ENCODE measurements at regions not wholly inside any gene's neighbourhood (a gene's known extent, or its start where the extent isn't known, plus 50 kb on each side); places are given as distances from the start of the nearest gene placed in this dataset.

DNA sequence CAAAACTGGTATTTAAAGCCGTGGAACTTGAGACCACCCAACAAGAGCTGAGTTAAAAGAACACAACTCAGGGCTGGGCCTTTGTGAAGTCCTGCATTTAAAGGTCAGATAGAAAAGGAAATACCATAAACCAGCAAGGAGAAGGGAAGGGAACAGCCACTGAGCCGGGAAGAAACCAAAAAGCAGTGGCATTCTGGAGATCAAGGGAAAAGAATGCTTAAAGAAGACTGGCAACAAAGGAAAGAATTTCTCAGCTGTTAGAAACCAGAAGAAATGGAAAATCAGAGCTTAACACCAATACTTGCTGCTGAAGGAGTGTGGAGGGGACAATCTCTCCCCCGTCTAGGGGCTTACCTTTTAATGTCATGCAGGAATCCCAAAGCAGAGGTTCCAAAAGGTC is 247.4 kb upstream of the CHRNA7 start:
- DNase-seq = no peak

DNA sequence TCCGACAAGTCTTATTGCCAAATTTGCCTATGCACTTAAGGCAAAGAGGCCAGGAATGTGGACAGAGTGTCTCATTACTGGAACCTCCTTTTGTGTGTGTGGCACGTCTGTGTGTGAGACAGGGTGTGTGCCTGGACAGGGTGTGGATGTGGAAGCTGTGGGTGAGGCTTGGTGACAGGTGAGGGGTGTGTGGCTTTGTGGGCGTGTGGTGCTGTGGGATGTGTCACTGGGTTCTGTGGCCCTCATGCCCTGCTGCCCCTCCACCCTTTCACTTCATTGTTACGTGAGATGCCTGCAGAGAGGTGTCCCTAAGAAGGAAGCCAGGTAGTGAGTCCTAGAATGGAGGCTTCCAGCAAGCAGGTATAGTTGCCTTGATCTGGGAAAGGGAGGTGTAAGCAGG is 244.0 kb upstream of the CHRNA7 start:
- no peak for DNase-seq

DNA sequence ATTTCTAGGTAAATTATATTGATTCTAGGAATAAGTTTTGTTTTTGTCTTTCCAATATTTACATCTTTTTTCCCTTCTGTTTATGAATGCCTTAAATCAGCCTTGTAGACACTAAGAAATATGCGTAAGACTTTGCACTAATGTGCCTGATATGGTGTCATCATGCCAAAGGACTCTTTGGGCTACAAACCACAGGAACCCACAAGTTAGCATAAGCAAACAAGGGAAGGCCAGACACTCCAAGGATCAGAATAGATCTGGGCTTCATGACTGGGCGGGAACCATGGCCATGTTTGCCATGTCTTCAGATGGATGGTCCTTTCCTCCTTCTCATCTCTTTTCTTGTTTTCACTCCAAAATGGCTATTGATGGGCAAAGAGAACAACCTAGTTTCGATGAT is 242.2 kb upstream of the CHRNA7 start:
- DNase-seq = no peak

DNA sequence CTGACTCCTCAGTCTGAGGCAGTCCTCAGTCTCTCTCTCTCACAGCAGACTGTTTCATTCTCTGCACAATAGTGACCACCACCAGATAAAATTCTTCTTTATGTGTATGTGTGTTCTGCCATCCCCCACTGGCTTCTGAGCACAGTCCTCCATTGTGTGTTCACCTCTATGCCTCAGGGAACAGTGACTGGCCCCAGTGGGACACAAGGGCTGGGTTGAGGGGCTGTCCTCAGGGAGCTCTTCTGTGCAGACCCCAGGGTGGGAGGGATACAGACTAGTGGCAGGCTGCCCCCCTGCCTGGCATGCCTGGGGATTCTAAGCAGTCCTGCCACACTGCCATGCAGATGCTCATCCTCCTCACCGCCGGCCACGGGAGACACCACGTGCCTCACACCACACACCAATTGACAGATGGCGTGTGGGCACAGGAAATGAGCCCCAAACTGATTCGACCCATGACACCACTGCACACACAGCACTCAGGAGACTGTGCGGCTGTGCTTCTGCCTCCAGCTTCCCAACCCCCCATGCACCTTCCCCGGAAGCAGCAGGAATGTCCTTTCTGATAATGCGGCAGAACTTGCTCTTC is 237.6 kb upstream of the CHRNA7 start:
- no peak for DNase-seq

DNA sequence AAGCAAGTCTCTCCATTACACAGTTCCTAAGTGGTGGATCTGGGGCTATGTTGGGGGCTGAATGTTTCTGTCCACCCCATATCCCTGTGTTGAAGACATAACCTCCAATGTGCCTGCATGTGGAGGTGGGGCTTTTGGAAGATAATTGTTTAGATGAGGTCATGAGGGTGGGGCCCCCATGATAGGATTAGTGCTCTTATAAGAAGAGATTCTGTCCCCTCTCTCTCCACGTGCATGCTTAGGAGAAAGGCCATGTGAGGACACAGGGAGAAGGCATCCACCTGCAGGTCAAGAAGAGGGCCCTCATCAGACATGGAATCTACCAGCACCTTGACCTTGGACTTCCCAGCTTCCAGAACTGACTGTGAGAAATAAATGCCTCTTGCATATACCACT is 231.0 kb upstream of the CHRNA7 start:
- DNase-seq = no peak

DNA sequence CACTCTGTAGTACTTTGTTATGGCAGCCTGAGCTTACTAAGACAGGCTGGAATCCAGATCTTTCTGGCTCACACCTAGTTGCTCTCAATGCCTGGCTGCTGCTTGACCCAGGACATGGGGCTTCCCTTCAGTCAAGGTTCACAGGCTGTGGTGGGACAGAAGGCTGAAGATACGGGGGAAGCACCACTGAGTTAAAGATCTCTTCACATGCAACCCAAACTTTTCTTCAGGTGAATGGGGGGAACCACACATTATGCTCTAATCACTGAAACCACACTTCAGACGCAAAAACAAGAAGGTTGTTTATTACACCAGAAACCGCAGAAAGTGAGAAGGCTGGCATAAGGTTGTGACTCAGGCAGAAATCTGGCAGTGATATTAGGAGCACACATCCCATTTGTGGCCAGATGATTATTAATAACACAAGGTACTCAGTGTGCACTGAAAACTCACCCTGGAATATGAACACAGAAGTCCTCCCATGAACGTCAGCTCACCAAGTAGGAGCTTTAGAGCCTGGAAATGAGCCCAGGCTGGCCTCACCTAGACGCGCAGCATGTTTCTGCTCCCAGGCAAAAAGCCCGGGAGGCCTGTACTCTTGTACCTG is 230.5 kb upstream of the CHRNA7 start:
- no peak for DNase-seq

DNA sequence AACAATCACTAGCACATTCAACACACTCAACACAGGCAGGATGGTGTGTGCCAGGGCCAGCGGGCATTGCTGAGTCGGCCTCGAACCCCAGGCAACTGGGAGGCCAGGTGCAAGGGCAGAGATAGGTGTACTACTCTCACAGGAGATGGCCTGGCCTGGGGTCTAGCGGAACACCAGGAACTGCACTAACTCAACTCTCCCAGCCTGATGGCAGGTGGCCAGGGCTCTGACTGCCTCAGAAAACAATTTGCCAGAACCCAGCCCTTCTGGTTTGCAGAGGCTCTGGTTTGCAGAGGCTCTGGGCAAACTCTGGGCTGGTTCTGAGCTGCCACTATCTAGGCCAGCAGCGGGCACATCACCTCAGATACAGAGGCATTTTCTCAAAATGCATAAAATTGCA is 229.2 kb upstream of the CHRNA7 start:
- no peak for DNase-seq

DNA sequence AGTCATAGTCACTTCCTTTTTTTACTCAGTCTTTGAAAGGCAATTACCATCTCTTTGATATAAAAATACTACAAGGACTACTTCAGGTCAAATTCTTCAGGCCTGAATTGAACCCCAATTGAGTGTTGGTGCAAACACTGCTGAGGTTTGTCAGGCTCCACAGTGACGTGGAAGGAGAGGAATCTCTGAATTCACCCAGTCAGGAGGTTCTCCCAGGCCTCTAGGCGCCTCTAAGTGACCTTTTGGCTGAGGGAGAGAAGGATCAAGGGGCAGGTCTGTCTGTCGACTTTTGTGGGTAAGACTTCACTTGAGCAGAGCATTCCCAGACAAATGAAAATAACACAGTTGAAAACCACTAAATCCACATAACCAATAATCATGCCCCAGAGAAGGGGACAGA is 227.6 kb upstream of the CHRNA7 start:
- no peak for DNase-seq

DNA sequence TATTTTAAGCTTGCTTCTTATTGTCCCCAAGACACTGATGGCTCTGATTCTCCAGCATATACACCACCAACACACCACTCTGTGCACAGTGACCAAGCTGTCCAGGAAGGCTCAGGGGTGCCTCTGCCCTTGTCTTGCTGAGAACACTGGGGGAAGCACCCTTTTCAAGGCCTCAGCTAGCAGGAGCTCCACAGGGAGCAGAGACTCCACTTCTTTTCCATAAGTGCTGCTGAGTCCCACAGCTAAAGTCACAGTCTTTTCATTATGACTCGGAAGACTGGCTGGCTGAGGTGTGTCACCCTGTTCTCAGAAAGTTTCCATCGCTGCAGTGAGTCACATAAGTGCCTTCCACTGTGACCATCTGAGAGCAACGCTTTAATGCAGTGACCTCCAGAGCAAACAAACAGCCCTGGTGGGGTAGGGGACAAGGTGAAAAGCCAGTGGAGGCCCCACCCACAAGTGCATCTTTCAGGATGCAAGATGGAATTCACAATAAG is 226.9 kb upstream of the CHRNA7 start:
- DNase-seq = no peak

DNA sequence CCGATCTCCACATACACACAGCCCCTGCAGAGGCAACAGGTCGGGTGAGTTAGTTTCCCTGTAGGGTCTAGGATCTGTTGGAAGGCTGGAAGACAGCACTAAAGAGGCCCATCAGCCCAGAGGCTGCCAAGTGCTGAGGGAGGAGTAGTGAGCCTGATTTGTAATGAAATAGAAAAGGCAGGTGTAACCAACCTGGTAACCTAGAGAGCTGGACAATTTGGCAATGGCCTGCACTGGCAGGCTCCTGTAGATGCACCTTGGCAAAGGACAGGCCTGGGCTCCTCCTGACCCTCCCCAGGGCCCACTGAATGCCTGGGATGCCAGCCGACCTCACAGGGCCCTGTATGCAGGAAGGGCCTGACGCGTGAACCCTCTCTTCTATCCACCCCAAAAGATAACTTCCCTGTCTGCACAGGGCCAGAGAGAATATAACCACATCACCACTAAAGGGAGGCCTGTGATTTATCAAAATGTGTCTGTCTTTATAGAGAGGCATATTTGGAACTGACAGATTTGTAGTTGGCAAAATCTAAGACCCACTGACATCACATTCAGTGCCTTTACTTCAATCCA is 225.1 kb upstream of the CHRNA7 start:
- DNase-seq = no peak

DNA sequence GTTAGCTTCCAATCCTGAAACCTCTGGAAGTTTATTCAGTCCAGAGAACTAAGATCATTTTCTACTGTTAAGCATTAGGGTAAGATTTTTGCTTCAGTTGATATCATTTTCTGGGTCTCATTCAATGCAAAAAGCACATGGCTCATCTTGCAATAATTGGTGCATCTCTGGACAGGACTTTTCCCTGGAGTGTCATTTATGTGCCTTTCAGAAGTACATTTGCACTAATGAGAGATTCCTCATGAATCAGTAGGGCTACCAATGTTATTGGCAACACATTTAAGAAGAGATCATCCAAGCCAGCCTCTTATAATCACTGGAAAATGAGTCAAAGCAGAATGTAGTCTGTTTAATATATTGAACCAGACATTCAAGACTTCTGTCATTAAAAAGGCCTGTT is 224.2 kb upstream of the CHRNA7 start:
- DNase-seq = no peak

DNA sequence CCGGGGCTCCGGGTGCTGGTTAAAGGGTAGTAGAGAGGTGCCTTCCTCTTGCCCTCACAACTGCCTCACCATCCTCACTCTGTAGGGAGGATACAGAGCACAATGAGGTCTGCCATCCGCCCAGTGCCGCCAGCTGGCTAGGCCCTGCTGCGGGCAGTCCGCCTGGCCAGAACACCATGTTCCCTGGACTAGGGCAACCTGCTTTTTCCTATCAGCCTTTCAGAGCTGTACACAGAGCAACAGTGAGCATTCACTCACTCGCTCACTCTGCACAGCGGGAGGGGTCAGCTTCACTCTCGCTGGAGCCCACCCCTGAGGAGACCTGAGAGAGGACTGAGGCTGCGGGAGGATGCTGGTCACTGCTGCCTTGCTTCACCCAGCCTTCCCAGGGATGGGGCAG is 218.7 kb upstream of the CHRNA7 start:
- DNase-seq = no peak

DNA sequence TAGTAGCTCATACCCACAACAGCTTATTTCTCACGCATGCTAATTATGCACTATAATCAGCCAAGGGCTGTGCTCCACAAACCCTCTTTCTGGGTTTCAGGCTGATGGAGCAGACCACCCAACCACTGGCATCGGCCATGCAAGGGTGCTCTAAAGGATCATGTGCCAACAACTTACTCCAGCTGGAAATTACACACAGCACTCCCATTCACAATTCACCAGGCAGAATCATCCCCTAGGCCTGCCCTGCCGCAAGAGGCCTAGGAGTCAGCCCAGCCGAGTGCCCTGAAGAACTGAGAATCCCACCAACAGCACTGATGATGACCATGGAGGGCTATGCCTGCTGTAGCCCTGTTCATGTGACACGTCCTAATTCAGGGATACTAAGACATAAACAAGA is 216.2 kb upstream of the CHRNA7 start:
- no peak for DNase-seq

DNA sequence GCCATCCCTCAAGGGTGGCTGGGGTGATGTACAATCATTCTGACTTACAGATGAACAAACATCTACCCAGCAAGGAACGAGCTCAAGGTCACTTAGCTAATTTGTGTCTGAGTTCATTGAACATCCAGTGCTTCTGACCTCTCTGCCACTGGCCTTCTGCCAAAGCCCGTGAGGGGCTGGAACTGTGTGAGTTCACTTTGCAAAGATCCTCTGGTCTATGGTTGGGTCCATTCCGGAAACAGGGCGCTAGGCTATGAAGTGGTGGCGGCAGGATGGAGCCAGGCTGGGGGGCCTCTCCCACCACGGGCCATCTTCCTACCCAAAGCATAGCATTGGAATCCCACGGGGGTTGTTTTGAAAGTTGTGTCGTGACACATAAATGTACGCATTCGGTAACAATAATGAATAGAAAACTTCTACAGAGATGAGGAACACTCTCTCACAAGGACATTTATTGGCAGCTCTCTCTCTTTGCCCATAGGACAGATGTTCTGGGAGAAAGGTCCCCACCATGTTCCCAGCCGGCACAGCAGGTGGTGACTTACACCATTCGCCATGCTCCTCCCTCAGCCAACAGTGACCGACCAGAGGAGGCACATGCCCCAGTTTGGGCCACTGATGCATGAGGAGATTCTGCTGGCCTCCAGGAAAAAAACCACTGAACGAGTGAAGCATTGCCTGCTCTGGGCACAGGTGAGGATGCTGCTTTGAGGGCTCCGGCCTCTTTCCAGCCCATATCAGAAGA is 214.7 kb upstream of the CHRNA7 start:
- no peak for DNase-seq

DNA sequence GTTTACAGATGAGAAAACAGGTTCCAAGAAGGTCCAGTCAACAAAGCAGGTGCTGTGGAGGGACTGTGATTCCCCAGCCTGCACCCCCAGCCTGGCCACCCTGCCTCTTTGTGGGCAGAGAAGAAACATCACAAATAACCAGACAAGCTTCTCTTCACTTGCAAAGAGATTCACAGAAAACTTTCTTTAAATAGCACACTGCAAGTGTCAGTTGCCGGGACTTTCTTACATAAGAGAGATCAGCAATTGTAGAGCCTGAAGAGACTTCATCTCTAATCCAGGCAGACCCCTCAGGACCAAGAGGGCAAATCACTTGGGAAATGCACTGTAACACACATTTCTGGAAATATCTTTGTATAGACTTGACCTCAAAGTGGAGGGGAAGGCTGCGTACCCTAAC is 207.9 kb upstream of the CHRNA7 start:
- no peak for DNase-seq

DNA sequence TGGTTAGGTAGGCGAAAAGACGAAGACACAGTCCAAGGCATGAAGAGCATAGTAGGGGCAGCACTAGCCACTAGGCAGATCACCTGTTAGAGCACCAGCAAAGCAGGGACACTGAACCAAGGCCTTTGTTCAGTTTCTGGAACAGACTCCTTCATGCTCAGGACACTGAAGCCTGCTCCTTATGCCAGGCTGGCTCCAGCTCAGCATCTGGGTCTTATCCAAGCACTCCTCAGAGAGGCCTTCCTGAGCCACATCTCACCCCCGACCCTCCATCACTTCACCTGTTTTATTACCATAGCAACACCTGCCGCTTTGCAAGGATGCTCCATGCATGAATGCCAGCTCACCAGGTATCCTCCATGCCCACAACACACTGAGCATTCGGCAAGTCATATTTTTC is 206.3 kb upstream of the CHRNA7 start:
- DNase-seq = no peak

DNA sequence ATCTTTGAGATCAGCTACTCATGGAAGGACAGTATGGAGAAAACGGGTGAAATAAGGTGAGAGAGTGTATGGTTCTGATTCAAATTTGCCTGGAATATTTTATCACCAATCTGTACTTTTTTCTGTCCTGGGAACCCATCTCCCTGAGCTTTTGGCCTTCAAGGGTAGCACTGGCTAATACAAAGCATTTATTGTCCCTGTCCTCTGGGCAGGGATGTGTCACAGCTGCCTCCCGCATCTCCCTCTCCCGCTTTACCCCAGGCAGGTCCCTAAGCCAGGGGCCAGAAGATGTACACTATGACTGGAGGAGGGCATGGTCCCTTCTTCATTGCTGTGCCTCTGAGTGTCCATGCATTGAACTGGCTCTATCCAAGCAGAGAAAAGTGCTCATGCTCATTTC is 201.7 kb upstream of the CHRNA7 start:
- DNase-seq = no peak

DNA sequence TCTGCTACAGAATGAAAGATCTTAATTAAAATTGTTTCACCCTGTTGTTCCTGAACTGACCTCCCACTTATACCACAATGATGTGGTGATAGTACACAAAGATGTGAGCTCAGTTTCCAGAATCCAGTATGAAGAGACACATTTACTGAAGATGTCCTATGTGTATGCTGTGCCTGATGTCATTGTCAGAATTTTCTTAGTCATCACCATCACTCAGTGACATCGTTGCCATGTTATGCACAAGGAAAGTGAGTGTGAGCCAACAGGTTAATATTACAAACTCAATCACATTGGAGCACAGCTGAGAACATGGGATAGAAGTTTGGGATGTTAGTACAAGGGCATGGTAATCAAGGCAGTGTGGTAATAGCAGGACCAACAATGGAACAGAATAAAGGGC is 199.7 kb upstream of the CHRNA7 start:
- DNase-seq = no peak

DNA sequence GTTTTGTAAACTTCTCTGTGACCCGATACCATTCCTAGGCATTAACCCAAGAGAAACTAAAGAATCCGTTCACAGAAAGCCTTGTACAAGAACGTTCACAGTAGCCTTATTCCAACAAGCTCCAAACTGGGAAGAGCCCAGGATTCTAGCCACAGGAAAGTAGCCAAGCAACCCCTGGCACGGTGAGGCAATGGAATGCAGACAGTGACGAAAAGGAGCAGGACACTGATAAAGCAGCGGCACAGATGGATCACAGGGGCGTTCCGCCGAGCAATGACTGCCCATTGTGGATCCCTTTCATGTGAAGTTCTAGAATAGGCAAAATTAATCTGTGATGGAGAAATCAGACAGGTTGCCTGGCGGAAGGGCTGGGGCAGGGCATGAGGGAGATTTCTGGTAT is 198.7 kb upstream of the CHRNA7 start:
- DNase-seq = no peak

DNA sequence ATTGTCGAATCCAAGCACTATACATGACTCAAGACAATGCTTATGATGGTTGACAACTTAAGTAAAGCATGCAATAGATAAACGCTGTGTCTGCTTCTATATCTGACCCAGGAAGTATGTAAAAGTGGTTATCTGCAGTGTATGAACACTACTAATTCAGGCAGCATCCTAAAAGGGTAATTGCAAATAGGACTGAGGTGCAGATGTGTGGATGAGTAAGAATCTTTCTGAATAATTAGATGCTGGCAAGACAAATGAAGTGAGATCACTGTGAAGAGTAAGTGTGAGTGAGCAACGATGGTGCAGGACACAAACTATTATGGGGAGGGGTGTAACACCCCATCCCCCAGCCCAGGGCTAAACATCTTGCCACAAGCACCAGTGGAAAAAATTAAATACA is 195.7 kb upstream of the CHRNA7 start:
- DNase-seq = no peak

DNA sequence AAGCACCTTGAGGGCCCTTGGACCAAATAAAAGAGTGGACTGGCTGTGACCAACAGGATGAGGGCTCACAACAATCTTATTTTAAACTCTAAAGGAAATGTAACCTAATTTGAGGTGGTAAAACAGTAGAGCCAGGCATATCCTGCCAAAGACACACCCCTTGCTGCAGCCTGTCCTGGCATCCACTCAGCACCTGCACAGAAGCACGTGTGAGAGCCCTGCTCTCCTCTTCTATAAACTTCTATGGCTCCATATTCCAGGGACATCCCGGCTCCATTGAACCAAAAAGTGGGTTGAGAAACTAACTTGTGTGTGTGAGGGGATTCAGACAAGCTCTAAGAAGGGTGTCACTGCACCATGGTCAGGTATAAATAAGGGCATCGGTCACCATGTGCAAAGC is 190.9 kb upstream of the CHRNA7 start:
- DNase-seq = no peak

DNA sequence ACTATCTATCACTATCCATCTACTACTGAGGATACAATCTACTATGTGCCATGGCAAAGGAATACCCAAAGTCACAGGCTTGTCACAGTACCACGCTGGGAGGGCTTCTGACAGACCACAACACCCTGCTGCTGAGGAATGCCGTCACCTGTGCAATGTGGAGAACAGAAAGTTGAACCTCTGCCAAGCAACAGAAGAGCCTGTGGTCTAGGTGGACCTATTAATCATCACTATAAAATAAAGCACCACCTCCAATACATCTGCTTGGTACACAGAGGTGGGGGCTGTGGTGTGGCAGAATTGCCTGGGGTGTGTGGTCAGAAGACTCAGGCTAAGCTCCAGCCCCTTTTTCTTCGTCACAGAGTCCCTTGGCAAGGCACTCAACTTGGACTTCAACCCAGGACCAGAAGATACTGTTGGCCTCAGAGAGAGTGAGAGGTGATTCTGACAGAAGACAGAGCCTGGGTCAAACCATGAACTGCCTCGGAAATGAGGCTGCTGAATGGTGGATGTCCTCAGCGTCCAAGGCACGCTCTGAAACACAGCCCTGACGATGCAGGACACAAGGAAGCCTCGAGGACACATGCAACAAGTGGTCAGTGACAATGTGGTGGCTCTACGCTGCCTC is 189.4 kb upstream of the CHRNA7 start:
- no peak for DNase-seq

DNA sequence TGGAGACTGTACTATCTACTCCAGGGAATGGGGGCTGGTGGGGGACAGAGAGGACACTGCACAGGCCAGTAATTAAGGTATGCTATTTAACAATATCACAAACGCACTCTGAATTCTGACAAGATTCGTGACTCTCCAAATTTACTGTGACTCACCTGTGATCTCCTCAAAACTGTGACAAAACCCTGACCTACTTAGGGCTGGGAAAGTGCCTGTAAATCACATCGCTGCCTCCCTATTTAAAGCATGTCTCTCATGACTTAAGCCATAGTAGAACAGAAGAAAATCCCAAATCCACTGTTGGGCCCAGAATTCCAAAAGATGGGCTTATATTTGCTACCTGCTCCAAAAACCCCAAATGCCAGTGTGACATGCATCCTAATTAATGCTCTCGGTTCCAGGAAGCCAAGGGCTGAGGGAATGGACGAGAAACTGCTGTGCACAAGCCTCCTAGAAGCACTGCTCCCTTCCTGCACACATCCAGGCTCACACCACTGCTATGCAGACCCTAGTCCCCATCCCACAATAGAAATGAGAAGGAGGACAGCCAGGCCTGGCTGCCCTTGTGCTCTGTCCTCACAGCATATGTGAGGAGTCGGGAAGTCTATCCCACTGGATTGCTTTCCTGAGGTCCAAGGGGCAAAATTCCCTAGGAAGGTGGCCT is 187.7 kb upstream of the CHRNA7 start:
- DNase-seq = no peak
